Stimulated activated CD4-positive, alpha-beta T cell treated with anti-CD3 and anti-CD28 coated beads, Interleukin-1b, Interleukin-23, amount 100 ng/mL, for 4 hours (primary cell): ENCODE measurements at regions not wholly inside any gene's neighbourhood (a gene's known extent, or its start where the extent isn't known, plus 50 kb on each side); places are given as distances from the start of the nearest gene placed in this dataset.
"Not testable (repeated sequence)": the region's sequence is repeated elsewhere in the genome, so short reads cannot be mapped to it uniquely, and the experiment has no call there.

Source experiments
- DNase-seq, 2 donors: peaks; one replicate each; pipeline ENCODE4 v3.0.0-alpha.2; 2020; ENCODE audit warnings: low read depth in 2 of 2

DNA sequence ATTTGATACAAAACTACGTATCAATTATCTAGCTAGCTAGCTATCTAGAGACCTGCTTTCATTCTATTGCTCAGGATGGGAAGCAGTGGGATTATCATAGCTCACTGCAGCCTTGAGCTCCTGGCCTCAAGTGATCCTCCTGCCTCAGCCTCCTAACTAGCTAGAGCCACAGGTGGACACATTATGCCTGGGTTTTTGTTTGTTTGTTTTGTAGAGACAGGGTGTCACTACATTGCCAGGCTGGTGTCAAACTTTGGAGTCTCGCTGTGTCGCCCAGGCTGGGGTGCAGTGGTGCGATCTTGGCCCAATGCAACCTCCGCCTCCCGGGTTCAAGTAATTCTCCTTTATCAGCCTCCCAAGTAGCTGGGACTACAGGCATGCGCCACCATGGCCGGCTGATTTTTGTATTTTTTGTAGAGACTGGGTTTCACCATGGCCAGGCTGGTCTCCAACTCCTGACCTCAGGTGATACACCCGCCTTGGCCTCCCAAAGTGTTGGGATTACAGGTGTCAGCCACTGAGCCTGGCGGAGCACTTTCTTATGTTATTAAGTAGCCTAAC lies 122.5 kb upstream of the FBXO28 start:
- not testable (repeated sequence) for DNase-seq

DNA sequence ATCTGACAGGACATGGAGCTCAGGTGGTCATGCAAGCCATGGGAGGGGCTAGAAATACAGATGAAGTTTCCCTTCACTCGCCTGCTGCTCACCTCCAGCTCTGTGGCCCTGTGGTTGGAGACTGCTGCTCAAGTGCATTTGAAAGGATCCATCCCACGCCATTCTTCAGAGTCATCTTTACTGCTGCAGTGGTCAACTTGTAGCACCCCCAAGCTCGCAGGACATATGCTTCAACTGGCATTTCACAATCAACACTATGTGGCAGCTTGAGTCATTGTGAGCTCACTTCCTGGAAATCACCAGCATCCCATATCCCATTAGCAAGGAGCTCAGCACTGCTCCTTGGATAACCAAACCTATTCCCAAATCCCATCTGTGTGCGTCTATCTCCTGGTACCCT lies 116.2 kb upstream of the TP53BP2 start:
- DNase-seq, result not testable (repeated sequence)

DNA sequence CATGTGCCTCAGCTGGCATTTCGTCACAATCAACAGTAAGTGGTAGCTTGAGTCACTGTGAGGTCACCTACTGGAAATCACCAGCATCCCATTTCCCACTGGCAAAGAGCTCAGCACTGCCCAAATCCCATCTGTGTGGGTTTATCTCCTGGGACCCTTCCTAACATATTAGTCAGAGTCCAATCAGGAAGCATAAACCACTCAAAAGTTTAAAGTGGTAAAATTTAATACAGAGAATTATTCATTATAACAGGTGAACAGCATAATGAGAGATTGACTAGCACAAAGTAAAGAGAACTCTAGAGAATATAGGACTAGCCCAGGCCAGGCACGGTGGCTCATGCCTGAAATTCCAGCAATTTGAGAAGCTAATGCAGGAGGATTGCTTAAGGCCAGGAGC lies 107.1 kb upstream of the TP53BP2 start:
- DNase-seq, result not testable (repeated sequence)

DNA sequence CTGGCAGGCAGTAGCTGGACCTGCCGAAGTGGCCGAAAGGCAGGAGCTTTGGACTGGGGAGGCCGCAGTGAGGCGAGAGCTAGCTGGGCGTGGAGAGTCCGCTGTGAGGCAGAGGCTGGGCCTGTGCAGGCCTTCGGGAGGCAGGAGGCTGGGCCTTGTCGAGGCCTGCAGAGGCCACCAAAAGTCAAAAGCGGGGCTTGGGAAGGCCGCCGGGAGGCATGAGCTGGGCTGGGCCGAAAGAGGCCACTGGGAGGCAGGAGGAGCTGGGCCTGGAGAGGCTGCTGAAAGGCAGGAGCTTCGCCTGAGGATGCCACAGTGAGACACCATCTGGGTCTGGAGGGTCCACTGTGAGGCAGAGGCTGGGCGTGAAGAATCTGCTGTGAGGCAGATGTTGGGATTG lies 105.8 kb upstream of the TP53BP2 start:
- not testable (repeated sequence) for DNase-seq

DNA sequence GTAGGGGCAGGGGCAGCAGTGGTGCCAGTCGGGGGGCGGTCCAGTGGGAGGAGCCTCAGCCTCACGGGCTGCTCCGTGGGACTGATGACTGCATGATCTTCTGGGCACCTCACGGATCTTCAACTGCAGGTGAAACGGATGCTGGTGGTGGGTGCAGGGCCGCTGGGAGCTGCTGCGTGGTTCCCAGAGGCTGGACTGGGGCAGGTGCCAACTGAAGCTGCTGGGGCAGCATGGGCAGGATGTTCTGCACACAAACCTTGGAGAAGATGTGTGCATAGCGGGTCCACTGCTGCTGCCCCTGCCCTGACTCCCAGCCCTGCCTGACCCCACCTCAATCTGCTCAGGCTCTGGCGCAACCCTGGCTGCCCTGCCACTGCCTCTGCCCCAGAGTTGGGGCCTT lies 104.2 kb upstream of the TP53BP2 start:
- not testable (repeated sequence) for DNase-seq

DNA sequence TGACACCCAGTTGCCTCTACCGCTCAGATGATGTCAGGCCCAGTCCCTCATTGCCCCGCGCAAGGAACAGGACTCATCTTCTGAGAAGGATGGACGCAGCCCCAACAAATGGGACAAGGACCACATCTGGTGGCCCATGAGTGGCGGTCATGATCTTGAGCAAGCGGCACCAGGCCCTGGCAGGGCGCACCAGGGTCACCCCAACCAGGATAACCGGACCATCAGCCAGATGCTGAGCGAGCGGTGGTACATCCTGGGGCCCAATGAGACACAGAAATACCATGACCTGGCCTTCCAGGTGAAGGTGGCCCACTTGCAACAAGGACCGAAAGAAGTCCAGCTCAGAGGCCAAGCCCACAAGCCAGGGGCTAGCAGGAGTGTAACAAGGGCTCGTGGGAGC lies 102.3 kb upstream of the TP53BP2 start:
- not testable (repeated sequence) for DNase-seq

DNA sequence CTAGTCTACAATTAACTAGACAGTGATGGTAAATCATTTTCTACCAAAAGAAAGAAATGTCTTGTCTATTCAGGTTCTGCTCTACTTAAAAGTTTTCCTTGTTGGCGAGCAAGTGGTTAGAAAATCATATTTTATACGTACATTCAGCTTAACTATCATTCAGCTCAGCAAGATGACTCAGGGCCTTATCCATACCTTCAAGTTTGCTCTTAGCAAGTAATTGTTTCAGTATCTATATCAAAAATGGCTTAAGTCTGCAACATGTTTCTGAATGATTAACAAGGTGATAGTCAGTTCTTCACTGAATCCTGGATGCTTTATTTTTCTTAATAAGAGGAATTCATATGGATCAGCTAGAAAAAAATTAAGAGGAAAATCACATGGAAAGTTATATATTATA lies 90.8 kb upstream of the TP53BP2 start:
- not testable (repeated sequence) for DNase-seq

DNA sequence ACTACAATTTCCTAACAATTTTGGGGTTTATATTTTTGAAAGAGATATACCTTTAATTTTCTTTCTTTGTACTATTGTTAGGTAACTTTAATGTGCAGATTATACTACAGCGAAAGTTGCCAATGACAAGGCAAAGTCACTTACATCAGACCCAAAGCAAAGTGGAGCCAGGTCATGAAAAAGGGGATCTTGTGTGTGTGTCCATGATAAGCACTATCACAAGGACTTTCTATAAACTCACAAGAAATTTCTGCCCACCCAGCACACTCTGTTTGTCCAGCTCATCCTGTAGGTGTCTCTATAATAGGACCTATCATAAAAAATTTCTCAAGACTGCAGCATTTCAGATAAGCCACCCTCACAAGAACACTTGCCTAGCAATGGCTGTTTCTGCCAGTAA lies 85.7 kb upstream of the TP53BP2 start:
- not testable (repeated sequence) for DNase-seq

DNA sequence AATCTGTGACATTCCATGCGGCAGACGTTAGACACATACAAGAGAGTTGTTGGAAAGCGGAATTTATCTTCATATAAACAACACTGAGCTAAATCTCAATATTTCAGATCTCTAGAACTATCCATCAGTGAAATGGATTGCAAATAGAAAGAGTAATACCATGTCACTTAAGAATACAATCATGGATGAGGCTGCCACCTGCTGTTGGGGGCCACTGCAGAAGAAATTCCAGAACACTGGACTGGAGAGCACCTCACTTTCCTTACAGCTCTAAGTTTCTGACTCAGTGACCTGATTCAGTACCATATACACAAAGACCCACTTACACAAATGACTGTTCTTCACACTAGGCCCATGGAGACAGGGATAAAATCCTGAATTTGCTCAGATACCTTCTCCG lies 75.1 kb upstream of the TP53BP2 start:
- DNase-seq, result peak in 1 of 2 donors; percentile 1

DNA sequence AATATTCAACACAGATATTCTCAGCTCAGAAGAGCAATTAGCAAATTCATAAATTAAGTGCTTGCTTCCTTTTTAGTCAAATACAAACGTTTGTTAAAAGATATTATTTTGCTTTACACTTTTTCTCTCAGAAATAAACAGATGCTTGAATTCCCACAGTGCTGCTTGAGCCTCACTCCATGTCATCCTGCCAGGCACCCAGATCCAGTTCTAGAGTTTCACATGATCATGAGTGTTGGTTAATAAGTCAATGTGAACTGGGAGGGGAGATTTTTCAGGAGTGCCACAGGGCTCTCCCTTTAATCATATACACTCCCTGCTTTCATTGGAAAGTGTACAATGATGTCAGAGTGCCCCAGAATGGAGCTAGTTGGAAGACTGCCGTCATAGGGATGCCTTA lies 69.7 kb upstream of the TP53BP2 start:
- DNase-seq, result not testable (repeated sequence)

DNA sequence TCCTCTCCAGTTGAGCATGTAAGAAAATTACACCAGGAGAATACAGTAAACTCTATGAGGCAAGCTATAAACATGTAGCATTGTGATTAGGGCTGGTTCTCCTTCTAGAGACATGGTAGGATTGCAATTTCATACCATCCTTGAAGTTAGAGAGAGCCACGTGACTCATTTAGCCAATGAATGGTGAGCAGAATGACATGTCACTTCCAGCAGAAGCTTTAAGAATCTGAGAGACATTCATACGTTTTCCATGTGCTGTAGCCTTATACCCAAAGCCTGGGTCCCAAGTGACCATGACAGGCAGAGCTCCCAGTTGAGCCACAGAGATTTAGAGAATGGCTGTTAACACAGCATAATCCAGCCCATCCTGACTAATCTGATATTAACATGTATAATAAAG lies 68.0 kb upstream of the TP53BP2 start:
- DNase-seq, result not testable (repeated sequence)

DNA sequence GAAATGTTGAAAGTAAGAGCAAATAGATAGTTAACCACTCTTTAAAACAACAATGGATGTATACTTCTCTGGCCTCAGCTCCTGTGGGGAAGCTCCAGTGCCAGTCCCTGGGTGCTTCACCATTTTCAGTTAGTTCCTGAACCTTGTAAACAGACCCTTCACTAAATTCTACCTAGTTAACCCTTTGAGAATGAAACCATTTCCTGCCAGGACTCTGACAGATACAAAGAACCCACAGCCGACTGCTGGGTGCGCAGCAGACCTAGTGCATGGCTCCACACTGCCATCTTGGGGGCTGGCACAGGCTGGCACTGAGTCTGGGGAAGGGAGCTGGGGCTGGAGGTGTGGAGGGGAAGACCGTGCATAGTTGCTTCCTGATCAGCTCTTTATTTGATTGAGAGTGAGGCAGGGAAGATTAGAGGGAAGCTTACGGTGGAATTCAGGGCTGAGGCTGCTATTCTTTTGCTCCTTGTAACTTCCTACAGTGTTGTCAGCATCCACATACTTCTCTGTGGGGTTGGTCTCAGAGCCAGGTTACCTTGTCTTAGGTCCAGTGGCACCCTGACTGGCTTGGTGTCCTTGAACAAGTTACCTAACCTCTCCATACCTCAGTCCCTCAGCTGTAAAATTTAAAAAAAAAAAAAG lies 62.3 kb upstream of the TP53BP2 start:
- peak in 1 of 2 donors; percentile 7 for DNase-seq

DNA sequence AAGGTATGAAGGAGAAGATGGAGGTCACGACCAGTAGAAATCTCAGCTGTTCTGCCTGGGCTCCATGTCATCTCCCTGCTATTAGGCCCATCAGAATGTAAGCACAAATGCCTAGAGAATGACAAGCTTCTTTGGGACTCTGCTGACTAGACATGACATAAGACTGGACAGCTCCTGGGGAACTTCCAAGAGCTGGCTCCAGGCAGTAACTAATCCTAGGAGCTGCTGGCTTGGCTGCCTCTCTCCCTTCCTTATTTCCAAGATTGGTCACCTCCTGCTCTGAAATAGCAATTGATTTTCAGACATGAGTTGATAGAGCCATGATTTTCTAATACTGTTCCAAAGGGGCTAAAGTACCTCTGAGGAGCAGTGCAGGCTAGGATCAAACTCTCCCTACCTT lies 57.5 kb upstream of the TP53BP2 start:
- DNase-seq, result not testable (repeated sequence)

DNA sequence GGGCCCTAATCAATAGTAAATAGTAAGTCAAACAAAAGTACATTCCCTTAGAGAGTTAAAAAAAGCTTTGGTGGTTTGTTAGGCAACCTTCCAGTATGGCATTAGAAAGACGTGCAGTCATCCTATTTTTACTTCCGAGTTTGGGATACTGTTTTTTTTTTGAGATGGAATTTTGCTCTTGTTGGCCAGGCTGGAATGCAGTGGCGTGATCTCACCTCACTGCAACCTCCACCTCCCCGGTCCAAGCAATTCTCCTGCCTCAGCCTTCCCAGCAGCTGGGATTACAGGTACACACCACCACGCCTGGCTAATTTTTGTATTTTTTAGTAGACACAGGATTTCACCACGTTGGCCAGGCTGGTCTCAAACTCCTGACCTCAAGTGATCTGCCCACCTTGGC lies 54.0 kb upstream of the TP53BP2 start:
- DNase-seq, result not testable (repeated sequence)

DNA sequence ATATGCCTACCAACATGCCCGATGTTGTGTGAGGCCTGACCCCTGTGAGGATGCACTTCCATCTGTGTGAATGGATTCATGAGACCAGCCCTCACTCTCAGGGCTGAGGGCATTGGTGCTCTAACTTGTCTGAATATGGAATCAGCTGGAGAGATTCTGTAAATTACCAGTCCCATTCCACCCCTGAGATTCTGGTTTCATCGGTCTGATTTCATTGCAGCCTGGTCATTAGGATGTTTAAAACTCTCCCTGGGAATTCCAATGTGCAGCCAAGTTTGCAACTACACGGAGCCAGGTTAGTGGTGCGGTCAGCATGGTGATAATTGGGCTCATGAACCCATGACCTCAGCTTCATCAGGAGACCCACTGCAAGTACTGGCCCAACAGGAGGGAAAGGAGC lies 51.4 kb upstream of the TP53BP2 start:
- DNase-seq, result not testable (repeated sequence)

DNA sequence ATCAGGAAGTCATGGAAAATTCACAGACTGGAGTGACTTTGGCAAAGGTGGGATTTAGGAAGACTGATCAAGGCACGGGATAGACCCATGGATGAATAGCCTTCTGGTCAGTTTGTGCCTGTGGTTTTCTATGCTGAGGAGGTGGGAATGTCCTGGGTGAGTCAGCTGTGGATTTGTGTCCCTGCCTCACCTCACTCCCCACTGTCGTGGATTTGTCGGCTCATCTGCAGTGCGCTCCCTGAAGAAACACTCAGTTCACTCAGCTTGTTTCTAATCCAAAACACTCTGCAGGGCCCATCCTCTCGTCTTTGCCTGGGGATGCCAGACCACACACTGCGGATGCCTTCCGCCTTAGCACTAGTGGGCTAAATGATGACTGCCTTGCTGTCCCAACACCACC lies 50.2 kb upstream of the TP53BP2 start:
- DNase-seq, result not testable (repeated sequence)
